ENCODE measurements at regions not wholly inside any gene's neighbourhood (a gene's known extent, or its start where the extent isn't known, plus 50 kb on each side); places are given as distances from the start of the nearest gene placed in this dataset.
A peak's percentile ranks its signal among the peaks of the same experiment; 100 is the strongest.
"Not testable (repeated sequence)": the region's sequence is repeated elsewhere in the genome, so short reads cannot be mapped to it uniquely, and the experiment has no call there.

- DNase-seq (ENCODE audit: low spot score in 2 of 2), result not testable (repeated sequence)
- FAIRE-seq, result peak; percentile 88
These were observed 63.1 kb upstream of the POTEC start for GRCh38 chr18:14606546-14606945.

GRCh38 chr18:14607360-14607759 lies 64.0 kb upstream of the POTEC start:
- not testable (repeated sequence) for FAIRE-seq; DNase-seq (ENCODE audit: low spot score in 2 of 2)

- not testable (repeated sequence) for DNase-seq (ENCODE audit: low spot score in 2 of 2); FAIRE-seq
These were observed 69.0 kb upstream of the POTEC start for GRCh38 chr18:14612422-14612821.

- DNase-seq (ENCODE audit: low spot score in 2 of 2); FAIRE-seq: not testable (repeated sequence)
These were observed 71.1 kb upstream of the POTEC start for GRCh38 chr18:14614485-14614884.

- not testable (repeated sequence) for DNase-seq (ENCODE audit: low spot score in 2 of 2); FAIRE-seq
These were observed 83.9 kb upstream of the POTEC start for GRCh38 chr18:14627336-14627735.

- FAIRE-seq; DNase-seq (ENCODE audit: low spot score in 2 of 2): not testable (repeated sequence)
These were observed 85.1 kb upstream of the POTEC start for GRCh38 chr18:14628323-14628978.

GRCh38 chr18:14628979-14629325 lies 85.6 kb upstream of the POTEC start:
- DNase-seq (ENCODE audit: low spot score in 2 of 2); FAIRE-seq: not testable (repeated sequence)

- not testable (repeated sequence) for DNase-seq (ENCODE audit: low spot score in 2 of 2); FAIRE-seq
These were observed 89.6 kb upstream of the POTEC start for GRCh38 chr18:14632976-14633375.

GRCh38 chr18:14638008-14638407 lies 94.6 kb upstream of the POTEC start:
- DNase-seq (ENCODE audit: low spot score in 2 of 2); FAIRE-seq: not testable (repeated sequence)

GRCh38 chr18:14641121-14641520 lies 97.7 kb upstream of the POTEC start:
- not testable (repeated sequence) for DNase-seq (ENCODE audit: low spot score in 2 of 2); FAIRE-seq

- not testable (repeated sequence) for FAIRE-seq; DNase-seq (ENCODE audit: low spot score in 2 of 2)
These were observed 100.4 kb upstream of the POTEC start for GRCh38 chr18:14643715-14644290.

GRCh38 chr18:14693051-14693450 lies 54.9 kb upstream of the ANKRD30B start:
- FAIRE-seq; DNase-seq (ENCODE audit: low spot score in 2 of 2): not testable (repeated sequence)

- FAIRE-seq; DNase-seq (ENCODE audit: low spot score in 2 of 2): not testable (repeated sequence)
These were observed 54.1 kb upstream of the ANKRD30B start for GRCh38 chr18:14693882-14694281.

- not testable (repeated sequence) for FAIRE-seq; DNase-seq (ENCODE audit: low spot score in 2 of 2)
These were observed 50.0 kb upstream of the ANKRD30B start for GRCh38 chr18:14698006-14698405.
